ENCODE measurements at regions not wholly inside any gene's neighbourhood (a gene's known extent, or its start where the extent isn't known, plus 50 kb on each side); places are given as distances from the start of the nearest gene placed in this dataset.

GRCh38 chrX:40460926-40461325, 119.8 kb upstream of the ATP6AP2 start:
- intact Hi-C loops (cut with micrococcal nuclease; ENCODE audit: unreplicated experiment), result no loop called here

GRCh38 chrX:40459571-40460158, 121.1 kb upstream of the ATP6AP2 start:
- H3K27me3 Mint-ChIP-seq (ENCODE audit: unreplicated experiment), result peaks cover 29% of the 10 kb centered on the region
- H3K36me3 Mint-ChIP-seq (ENCODE audit: insufficient read depth, unreplicated experiment), result no peaks in the 10 kb centered on the region
- H3K4me1 Mint-ChIP-seq (ENCODE audit: low read depth, unreplicated experiment), result no peaks in the 10 kb centered on the region
- CTCF ChIA-PET, result interaction anchor here (0.7 kb wide), 2 partner anchors 9 to 1212 kb away, joined by 3 to 10 read pairs; no protein-coding TSS in a partner anchor
- H3K4me3 Mint-ChIP-seq (ENCODE audit: low read depth, unreplicated experiment), result no peak overlapping the region
- DNase-seq, result no peak
- BruUV-seq (replicated peaks), result no TSS peak
- H3K9me3 Mint-ChIP-seq (ENCODE audit: low read depth, unreplicated experiment), result peaks cover 2% of the 10 kb centered on the region
- intact Hi-C loops (cut with micrococcal nuclease; ENCODE audit: unreplicated experiment), result no loop called here
- H3K27ac Mint-ChIP-seq (ENCODE audit: unreplicated experiment), result no peak overlapping the region
- no peak for TF ChIP-seq CTCF (IDR thresholded peaks at IDR 0.05; ENCODE audit: unreplicated experiment)

More at GRCh38 chrX:40460926-40461325, 119.8 kb upstream of the ATP6AP2 start:
- no peaks in the 10 kb centered on the region for H3K9me3 Mint-ChIP-seq (ENCODE audit: low read depth, unreplicated experiment)
- no peak overlapping the region for H3K27ac Mint-ChIP-seq (ENCODE audit: unreplicated experiment)
- no peak for TF ChIP-seq CTCF (IDR thresholded peaks at IDR 0.05; ENCODE audit: unreplicated experiment)
- CTCF ChIA-PET, result no interaction called here
- H3K4me1 Mint-ChIP-seq (ENCODE audit: low read depth, unreplicated experiment), result no peaks in the 10 kb centered on the region
- BruUV-seq (replicated peaks), result no TSS peak
- no peak for DNase-seq
- no peak overlapping the region for H3K4me3 Mint-ChIP-seq (ENCODE audit: low read depth, unreplicated experiment)
- H3K27me3 Mint-ChIP-seq (ENCODE audit: unreplicated experiment), result peaks cover 29% of the 10 kb centered on the region
- no peaks in the 10 kb centered on the region for H3K36me3 Mint-ChIP-seq (ENCODE audit: insufficient read depth, unreplicated experiment)

- peaks cover 2% of the 10 kb centered on the region for H3K9me3 Mint-ChIP-seq (ENCODE audit: low read depth, unreplicated experiment)
- intact Hi-C loops (cut with micrococcal nuclease; ENCODE audit: unreplicated experiment), result no loop called here
- CTCF ChIA-PET, result no interaction called here
- H3K36me3 Mint-ChIP-seq (ENCODE audit: insufficient read depth, unreplicated experiment), result no peaks in the 10 kb centered on the region
- no peak overlapping the region for H3K27ac Mint-ChIP-seq (ENCODE audit: unreplicated experiment)
- BruUV-seq (replicated peaks), result no TSS peak
- H3K4me1 Mint-ChIP-seq (ENCODE audit: low read depth, unreplicated experiment), result no peaks in the 10 kb centered on the region
- TF ChIP-seq CTCF (IDR thresholded peaks at IDR 0.05; ENCODE audit: unreplicated experiment), result no peak
- DNase-seq, result no peak
- H3K4me3 Mint-ChIP-seq (ENCODE audit: low read depth, unreplicated experiment), result no peak overlapping the region
- peaks cover 30% of the 10 kb centered on the region for H3K27me3 Mint-ChIP-seq (ENCODE audit: unreplicated experiment)
Measured at GRCh38 chrX:40457406-40457805, 123.4 kb upstream of the ATP6AP2 start.

GRCh38 chrX:40452031-40452430, 128.7 kb upstream of the ATP6AP2 start:
- Mint-ChIP-seq H3K4me1 (ENCODE audit: low read depth, unreplicated experiment) (no peaks in the 10 kb centered on the region), H3K27ac (ENCODE audit: unreplicated experiment) (no peak overlapping the region), H3K9me3 (ENCODE audit: low read depth, unreplicated experiment) (peaks cover 2% of the 10 kb centered on the region), H3K27me3 (ENCODE audit: unreplicated experiment) (peaks cover 20% of the 10 kb centered on the region), H3K36me3 (ENCODE audit: insufficient read depth, unreplicated experiment) (no peaks in the 10 kb centered on the region), H3K4me3 (ENCODE audit: low read depth, unreplicated experiment) (no peak overlapping the region)
- no peak for DNase-seq
- no TSS peak for BruUV-seq (replicated peaks)
- no peak for TF ChIP-seq CTCF (IDR thresholded peaks at IDR 0.05; ENCODE audit: unreplicated experiment)
- CTCF ChIA-PET, result no interaction called here
- intact Hi-C loops (cut with micrococcal nuclease; ENCODE audit: unreplicated experiment), result no loop called here
